Thyroid gland (tissue), 4 donors: ENCODE measurements at regions not wholly inside any gene's neighbourhood (a gene's known extent, or its start where the extent isn't known, plus 50 kb on each side); places are given as distances from the start of the nearest gene placed in this dataset.

ENCODE experiments used
- POLR2A ChIP-seq, 2 donors: fragments of 450-650 bp; IDR thresholded peaks; one replicate each; pipeline ENCODE4 v1.6.1; 2017; ENCODE audit warnings: antibody characterized with exemption in 2 of 2, mild to moderate bottlenecking in 2 of 2, moderate library complexity in 1 of 2
- TF ChIP-seq, protein P1 (sequence below), 6 experiments: fragments of 200-600 bp in 3 of 6; fragments of 450-650 bp in 3 of 6; sonication (generic) in 3 of 6; IDR thresholded peaks; one replicate each; pipeline ENCODE4 v1.5.1; 2016 to 2019; ENCODE audit warnings: antibody characterized with exemption in 6 of 6, mild to moderate bottlenecking in 2 of 6, inconsistent platforms in 1 of 6, moderate library complexity in 1 of 6

- TF ChIP-seq, protein P1, sequence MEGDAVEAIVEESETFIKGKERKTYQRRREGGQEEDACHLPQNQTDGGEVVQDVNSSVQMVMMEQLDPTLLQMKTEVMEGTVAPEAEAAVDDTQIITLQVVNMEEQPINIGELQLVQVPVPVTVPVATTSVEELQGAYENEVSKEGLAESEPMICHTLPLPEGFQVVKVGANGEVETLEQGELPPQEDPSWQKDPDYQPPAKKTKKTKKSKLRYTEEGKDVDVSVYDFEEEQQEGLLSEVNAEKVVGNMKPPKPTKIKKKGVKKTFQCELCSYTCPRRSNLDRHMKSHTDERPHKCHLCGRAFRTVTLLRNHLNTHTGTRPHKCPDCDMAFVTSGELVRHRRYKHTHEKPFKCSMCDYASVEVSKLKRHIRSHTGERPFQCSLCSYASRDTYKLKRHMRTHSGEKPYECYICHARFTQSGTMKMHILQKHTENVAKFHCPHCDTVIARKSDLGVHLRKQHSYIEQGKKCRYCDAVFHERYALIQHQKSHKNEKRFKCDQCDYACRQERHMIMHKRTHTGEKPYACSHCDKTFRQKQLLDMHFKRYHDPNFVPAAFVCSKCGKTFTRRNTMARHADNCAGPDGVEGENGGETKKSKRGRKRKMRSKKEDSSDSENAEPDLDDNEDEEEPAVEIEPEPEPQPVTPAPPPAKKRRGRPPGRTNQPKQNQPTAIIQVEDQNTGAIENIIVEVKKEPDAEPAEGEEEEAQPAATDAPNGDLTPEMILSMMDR (IDR thresholded peaks at IDR 0.05): no peak
- TF ChIP-seq POLR2A (IDR thresholded peaks at IDR 0.05): no peak
These were observed 83.2 kb upstream of the LIFR start for GRCh38 chr5:38639377-38640358.
